ENCODE measurements at regions not wholly inside any gene's neighbourhood (a gene's known extent, or its start where the extent isn't known, plus 50 kb on each side); places are given as distances from the start of the nearest gene placed in this dataset.

DNA sequence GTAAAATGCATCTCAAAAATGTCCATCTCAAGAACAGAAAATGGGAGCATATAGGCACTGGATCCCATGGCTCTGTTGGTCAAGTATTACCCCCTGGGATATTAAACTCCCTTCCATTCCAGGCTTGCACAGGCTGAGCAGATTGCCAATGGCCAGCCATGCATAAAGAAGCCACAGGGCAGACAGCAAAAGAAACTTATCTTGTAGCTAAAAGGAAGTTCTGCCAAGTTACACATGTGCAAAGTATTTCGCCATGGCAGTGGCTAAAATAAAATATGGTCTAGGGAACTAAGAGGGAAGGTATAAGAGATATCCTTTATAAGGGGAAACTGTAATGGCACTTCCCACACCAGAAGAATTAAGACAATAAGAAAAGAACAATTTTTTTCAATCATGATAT lies 415.6 kb upstream of the BTBD3 start:
- Histone ChIP-seq H3K9me3 (ENCODE audit: control insufficient read depth, insufficient read depth, low read depth, low read length) (no peaks in the 10 kb centered on the region), H3K4me3 (ENCODE audit: low read depth in 2 of 2, low read length in 2 of 2) (no peak overlapping the region), H3K4me1 (ENCODE audit: control insufficient read depth, insufficient read depth, low read length) (no peaks in the 10 kb centered on the region), H3K36me3 (ENCODE audit: control insufficient read depth, insufficient read depth, low read length) (no peaks in the 10 kb centered on the region), H3K27me3 (ENCODE audit: control insufficient read depth, insufficient read depth, low read length) (no peaks in the 10 kb centered on the region), H3K27ac (ENCODE audit: low read length) (no peak overlapping the region)
- BruUV-seq (replicated peaks) = no TSS peak
- intact Hi-C loops (cut with micrococcal nuclease; ENCODE audit: unreplicated experiment) = no loop called here
- DNase-seq (ENCODE audit: low read depth, low spot score) (no peak), ATAC-seq (no peak)
- TF ChIP-seq SIN3A (IDR thresholded peaks at IDR 0.05; ENCODE audit: borderline replicate concordance, insufficient read depth, low read depth, low read length) (no peak), TCF7L2 (IDR thresholded peaks at IDR 0.05; ENCODE audit: low read depth, low read length) (no peak), POLR2AphosphoS5 (IDR thresholded peaks at IDR 0.05; ENCODE audit: low read depth, low read length) (no peak)
- TF ChIP-seq, protein P1, sequence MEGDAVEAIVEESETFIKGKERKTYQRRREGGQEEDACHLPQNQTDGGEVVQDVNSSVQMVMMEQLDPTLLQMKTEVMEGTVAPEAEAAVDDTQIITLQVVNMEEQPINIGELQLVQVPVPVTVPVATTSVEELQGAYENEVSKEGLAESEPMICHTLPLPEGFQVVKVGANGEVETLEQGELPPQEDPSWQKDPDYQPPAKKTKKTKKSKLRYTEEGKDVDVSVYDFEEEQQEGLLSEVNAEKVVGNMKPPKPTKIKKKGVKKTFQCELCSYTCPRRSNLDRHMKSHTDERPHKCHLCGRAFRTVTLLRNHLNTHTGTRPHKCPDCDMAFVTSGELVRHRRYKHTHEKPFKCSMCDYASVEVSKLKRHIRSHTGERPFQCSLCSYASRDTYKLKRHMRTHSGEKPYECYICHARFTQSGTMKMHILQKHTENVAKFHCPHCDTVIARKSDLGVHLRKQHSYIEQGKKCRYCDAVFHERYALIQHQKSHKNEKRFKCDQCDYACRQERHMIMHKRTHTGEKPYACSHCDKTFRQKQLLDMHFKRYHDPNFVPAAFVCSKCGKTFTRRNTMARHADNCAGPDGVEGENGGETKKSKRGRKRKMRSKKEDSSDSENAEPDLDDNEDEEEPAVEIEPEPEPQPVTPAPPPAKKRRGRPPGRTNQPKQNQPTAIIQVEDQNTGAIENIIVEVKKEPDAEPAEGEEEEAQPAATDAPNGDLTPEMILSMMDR (IDR thresholded peaks at IDR 0.05) = no peak
- POLR2A ChIA-PET = interaction anchor here (0.6 kb wide), 1 partner anchor 11 kb away, joined by 3 read pairs; no protein-coding TSS in a partner anchor
- in situ Hi-C loops (cut with HindIII; ENCODE audit: low pct_unique_long_range_greater_than_20kb, low sequenced_read_pairs) = no loop called here
- CTCF ChIA-PET = no interaction called here

DNA sequence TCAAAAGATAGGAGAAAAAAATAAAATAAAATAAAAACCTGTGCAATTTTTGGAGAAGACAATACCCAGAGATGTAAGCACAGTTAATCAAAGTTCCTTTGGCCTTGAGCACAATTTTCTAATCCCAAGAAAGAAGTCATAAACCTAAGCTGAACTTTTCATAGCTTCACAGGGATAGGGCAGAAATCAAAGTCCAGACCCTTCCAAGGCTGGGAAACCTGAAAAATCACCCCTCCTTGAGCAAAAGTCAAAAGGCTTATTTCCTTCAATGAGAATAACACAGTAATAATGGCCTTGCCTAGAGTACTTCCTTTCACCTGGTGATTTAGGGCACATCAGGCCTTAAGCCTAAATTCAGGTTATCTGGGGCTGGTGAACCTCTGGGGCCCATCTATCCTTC lies 415.0 kb upstream of the BTBD3 start:
- no peak for DNase-seq (ENCODE audit: low read depth, low spot score)
- H3K9me3 ChIP-seq (ENCODE audit: control insufficient read depth, insufficient read depth, low read depth, low read length) = no peaks in the 10 kb centered on the region
- no peaks in the 10 kb centered on the region for H3K27me3 ChIP-seq (ENCODE audit: control insufficient read depth, insufficient read depth, low read length)
- no peaks in the 10 kb centered on the region for H3K36me3 ChIP-seq (ENCODE audit: control insufficient read depth, insufficient read depth, low read length)
- H3K4me1 ChIP-seq (ENCODE audit: control insufficient read depth, insufficient read depth, low read length) = no peaks in the 10 kb centered on the region
- in situ Hi-C loops (cut with HindIII; ENCODE audit: low pct_unique_long_range_greater_than_20kb, low sequenced_read_pairs) = no loop called here
- H3K4me3 ChIP-seq (ENCODE audit: low read depth in 2 of 2, low read length in 2 of 2) = no peak overlapping the region
- intact Hi-C loops (cut with micrococcal nuclease; ENCODE audit: unreplicated experiment) = no loop called here
- ChIA-PET POLR2A (no interaction called here), CTCF (no interaction called here)
- no TSS peak for BruUV-seq (replicated peaks)
- TF ChIP-seq, protein P1 (IDR thresholded peaks at IDR 0.05) = no peak
- no peak for TF ChIP-seq POLR2AphosphoS5 (IDR thresholded peaks at IDR 0.05; ENCODE audit: low read depth, low read length)
- no peak for TF ChIP-seq TCF7L2 (IDR thresholded peaks at IDR 0.05; ENCODE audit: low read depth, low read length)
- TF ChIP-seq SIN3A (IDR thresholded peaks at IDR 0.05; ENCODE audit: borderline replicate concordance, insufficient read depth, low read depth, low read length) = no peak
- TF ChIP-seq, protein P2, sequence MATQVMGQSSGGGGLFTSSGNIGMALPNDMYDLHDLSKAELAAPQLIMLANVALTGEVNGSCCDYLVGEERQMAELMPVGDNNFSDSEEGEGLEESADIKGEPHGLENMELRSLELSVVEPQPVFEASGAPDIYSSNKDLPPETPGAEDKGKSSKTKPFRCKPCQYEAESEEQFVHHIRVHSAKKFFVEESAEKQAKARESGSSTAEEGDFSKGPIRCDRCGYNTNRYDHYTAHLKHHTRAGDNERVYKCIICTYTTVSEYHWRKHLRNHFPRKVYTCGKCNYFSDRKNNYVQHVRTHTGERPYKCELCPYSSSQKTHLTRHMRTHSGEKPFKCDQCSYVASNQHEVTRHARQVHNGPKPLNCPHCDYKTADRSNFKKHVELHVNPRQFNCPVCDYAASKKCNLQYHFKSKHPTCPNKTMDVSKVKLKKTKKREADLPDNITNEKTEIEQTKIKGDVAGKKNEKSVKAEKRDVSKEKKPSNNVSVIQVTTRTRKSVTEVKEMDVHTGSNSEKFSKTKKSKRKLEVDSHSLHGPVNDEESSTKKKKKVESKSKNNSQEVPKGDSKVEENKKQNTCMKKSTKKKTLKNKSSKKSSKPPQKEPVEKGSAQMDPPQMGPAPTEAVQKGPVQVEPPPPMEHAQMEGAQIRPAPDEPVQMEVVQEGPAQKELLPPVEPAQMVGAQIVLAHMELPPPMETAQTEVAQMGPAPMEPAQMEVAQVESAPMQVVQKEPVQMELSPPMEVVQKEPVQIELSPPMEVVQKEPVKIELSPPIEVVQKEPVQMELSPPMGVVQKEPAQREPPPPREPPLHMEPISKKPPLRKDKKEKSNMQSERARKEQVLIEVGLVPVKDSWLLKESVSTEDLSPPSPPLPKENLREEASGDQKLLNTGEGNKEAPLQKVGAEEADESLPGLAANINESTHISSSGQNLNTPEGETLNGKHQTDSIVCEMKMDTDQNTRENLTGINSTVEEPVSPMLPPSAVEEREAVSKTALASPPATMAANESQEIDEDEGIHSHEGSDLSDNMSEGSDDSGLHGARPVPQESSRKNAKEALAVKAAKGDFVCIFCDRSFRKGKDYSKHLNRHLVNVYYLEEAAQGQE (IDR thresholded peaks at IDR 0.05; ENCODE audit: insufficient read depth in 1 of 2, low read depth in 2 of 2, low read length in 1 of 2) = no peak
- no peak overlapping the region for H3K27ac ChIP-seq (ENCODE audit: low read length)
- ATAC-seq = no peak

All from Panc1 (cell line).